NCI-H460 (cell line): ENCODE measurements at regions not wholly inside any gene's neighbourhood (a gene's known extent, or its start where the extent isn't known, plus 50 kb on each side); places are given as distances from the start of the nearest gene placed in this dataset.

ENCODE experiments used
- DNase-seq: peaks from one replicate; pipeline ENCODE4 v3.0.0-alpha.2; 2016; ENCODE audit warnings: low read depth; ENCODE audit errors: extremely low read depth

DNA sequence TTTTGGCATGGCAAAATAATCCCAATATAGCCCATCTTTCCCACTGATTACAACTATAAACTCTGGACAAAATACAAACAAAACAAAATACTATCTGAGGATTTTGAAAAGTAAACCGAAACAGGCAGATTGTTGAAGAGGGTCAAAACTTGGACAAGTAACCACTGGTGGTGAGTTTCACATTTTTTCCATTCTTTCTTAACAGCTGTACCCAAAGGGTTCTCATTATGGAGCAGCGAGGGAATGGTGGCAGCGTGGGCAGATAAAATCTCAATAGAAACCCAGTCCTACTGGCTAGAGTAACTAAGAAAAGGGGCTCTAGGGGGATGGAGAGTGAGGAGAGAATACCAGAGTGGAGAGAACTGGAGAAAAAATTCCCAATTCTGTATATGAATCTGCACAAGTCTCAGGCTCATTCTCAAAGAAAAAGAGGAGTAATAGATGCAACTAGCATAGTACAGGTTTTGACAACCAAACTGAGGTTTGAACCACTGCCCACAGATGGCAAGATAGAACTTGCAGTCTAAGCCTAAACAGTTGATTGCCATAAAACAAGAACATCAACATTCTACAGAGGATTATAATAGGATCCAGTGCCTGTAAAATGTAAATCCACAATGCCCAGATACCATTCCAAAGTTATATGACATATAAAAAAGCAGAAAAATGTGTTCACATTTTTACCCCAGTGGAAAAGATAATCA lies 284.5 kb downstream of the KCNRG start:
- DNase-seq: no peak

- DNase-seq: no peak
These were observed 288.9 kb downstream of the KCNRG start for GRCh38 chr13:50303963-50304721.

DNA sequence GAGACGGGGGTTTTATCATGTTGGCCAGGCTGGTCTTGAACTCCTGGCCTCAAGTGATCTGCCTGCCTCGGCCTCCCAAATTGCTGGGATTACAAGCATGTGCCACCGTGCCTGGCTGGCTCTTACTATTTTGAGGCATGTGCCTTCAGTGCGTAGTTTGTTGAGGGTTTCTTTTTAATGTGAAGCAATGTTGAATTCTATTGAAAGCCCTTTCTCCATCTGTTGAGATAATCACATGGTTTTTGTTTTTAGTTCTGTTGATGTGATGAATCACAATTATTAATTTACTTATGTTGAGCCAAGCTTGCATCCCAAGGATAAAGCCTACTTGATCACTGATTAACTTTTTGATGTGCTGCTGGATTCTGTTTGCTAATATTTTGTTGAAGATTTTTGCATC lies 290.9 kb downstream of the KCNRG start:
- DNase-seq: no peak

- no peak for DNase-seq
These were observed 294.1 kb downstream of the KCNRG start for GRCh38 chr13:50309318-50309717.

GRCh38 chr13:50309882-50310594 lies 294.8 kb downstream of the KCNRG start:
- DNase-seq: no peak

DNA sequence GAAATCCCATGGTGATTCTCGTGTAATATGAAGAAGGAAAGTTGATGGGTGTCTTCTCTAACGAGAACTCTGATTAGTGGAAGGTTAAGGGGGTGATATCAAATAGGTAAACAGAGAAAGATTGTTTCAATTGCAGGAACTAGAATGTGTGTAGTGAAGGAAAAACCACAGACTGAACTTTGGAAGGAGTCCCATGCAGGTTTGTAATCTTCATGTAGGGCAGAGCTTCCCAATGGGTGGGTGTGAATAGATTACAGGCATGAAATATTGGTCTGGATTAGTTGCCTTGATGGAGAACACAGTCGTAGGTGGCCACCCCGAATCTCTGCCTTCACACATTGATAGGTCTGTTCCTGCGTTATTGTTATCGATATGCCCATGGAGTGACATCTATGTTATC lies 295.5 kb downstream of the KCNRG start:
- DNase-seq: no peak

DNA sequence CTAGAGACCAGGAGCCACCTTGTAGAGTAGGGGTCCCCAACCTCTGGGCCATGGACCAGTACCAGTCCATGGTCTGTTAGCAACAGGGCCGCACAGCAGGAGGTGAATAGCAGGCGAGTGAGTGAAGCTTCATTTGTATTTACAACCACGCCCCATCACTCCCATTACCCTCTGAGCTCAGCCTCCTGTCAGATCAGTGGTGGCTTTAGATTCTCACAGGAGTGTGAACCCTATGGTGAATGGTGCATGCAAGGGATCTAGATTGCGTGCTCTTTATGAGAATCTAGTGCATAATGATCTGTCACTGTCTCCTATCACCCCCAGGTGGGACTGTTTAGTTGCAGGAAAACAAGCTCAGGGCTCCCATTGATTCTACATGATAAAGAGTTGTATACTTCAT lies 303.6 kb downstream of the KCNRG start:
- DNase-seq: peak; percentile 68

- peak; percentile 26 for DNase-seq
These were observed 304.5 kb downstream of the KCNRG start for GRCh38 chr13:50319635-50320255.

DNA sequence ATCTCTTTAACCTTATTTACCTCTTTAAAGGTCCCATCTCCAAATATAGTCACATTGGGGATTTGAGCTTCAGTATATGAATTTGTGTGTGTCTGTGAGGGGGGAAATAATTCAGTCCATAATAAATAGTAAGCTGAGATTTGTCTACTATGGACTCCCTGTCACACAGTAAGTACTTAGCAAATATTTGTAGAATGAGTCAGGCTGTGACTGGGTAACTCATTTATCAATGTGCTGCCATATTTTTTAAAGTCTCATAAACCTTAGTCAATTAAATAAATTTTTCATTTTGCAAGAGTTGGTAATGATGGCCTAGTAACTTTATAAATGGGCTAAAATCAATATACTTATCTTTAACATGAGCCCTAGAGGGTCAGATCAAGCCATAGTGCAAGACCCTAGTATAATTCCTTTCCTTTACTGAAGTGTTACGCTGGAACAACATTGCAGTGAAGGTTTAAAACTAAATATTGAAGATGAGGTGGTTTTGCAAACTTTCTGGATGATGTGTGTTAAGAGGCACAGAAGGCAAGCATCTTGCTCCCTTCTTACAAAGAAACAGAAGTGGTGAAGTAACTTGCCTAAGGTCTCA lies 305.1 kb downstream of the KCNRG start:
- peak; percentile 43 for DNase-seq

GRCh38 chr13:50322006-50322405 lies 306.8 kb downstream of the KCNRG start:
- no peak for DNase-seq

DNA sequence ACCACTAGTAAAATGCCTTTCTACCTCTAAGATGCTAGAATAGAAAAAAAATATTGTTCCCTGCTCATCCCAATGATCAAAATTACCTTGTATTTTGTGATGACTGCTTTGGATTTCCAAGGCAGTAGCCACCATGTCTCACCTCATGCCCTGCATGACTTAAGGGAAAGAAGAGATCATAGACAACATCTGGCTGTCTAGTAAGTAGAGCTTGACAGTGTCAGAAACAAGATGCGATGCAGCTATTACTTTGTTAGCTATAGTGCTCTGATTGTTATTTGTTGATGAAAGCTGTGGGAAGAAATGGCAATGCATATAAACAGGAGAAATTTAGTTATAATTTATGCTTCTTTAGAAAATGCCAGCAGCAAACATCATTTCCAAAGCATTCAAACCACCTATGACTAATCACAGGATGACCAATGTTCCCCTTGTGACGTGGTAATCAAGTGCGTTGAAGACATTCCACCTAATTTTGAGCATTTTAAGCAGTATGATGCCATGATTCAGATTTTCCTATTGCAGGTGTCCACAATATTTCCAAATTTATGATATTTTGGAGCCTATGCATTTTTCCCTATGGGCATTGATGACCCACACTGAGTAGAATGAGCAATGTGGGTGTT lies 308.3 kb downstream of the KCNRG start:
- no peak for DNase-seq

- DNase-seq: no peak
These were observed 311.0 kb downstream of the KCNRG start for GRCh38 chr13:50326271-50326670.

- no peak for DNase-seq
These were observed 311.6 kb downstream of the KCNRG start for GRCh38 chr13:50326811-50327210.

- no peak for DNase-seq
These were observed 319.0 kb downstream of the KCNRG start for GRCh38 chr13:50334115-50334778.

DNA sequence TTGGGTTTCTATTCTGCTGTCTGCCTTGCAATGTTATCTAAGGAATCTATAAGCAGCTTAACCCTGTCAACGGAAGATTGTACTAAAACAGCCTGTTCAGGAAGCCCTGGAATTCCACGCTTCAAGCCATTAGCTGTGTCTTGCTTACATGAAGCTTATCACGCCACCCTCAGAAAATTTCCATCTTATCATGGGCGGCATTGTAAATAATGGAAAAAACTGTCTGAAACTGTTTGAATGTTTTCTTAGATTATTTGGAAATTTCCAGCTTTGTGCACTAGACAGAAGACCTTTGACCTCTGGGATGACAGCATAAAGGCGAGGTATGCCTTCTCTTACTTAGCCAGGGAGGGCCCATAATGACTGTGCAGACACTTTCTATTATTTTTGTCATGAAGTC lies 319.7 kb downstream of the KCNRG start:
- no peak for DNase-seq

GRCh38 chr13:50339271-50339670 lies 324.0 kb downstream of the KCNRG start:
- no peak for DNase-seq

- DNase-seq: no peak
These were observed 324.9 kb downstream of the KCNRG start for GRCh38 chr13:50340146-50340545.

DNA sequence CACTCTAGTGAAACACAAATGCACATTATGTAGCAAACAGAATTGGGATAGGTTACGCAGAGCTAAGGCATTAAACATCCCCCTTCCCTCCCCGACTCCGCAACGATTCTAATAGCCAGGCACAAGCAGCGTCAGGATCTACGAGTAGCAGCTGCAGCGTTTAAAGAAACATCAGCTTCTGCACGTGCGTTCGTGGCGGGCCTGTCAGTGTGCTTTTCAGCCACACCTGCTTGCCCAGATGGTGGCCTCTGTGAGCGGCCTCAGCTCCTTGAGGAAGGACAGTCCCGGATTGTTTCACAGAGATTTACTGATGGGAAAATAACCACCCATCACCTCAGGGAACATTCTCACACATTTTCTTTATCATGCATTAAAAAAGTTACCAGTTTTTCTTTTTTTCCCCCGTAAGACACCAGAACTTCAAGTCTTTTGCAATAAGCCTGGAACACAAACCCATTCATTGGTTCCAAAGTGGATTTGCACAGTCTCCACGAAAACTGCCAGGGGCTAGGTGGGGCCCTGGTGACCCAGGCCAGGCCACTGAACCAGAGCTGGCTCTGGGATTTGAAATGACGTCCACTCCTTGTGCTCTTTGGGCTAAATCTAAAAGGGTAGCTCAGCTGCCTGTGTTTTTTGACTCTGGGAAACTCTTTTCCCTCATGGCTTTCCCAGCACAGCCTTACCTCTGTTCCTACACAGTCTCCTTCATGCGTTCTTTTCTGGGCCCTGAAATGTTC lies 325.5 kb downstream of the KCNRG start:
- no peak for DNase-seq

GRCh38 chr13:50341526-50341925 lies 326.3 kb downstream of the KCNRG start:
- no peak for DNase-seq
